ENCODE measurements at regions not wholly inside any gene's neighbourhood (a gene's known extent, or its start where the extent isn't known, plus 50 kb on each side); places are given as distances from the start of the nearest gene placed in this dataset.

- no peaks in the 10 kb centered on the region for H3K36me3 Mint-ChIP-seq (ENCODE audit: low read depth)
- H3K9me3 Mint-ChIP-seq = peaks cover 2% of the 10 kb centered on the region
- no peak for DNase-seq
- H3K27ac Mint-ChIP-seq = no peak overlapping the region
- no peak for TF ChIP-seq CTCF (IDR thresholded peaks at IDR 0.05)
- H3K4me1 Mint-ChIP-seq = peaks cover 40% of the 10 kb centered on the region
- peaks cover 20% of the 10 kb centered on the region for H3K27me3 Mint-ChIP-seq (ENCODE audit: low read depth, poor library complexity)
- H3K4me3 Mint-ChIP-seq = no peak overlapping the region
Observed at GRCh38 chr20:24872291-24873024, 76.6 kb upstream of the CST7 start.

- Mint-ChIP-seq H3K9me3 (no peaks in the 10 kb centered on the region), H3K4me3 (no peak overlapping the region), H3K27ac (no peak overlapping the region), H3K4me1 (peaks cover 40% of the 10 kb centered on the region), H3K36me3 (ENCODE audit: low read depth) (no peaks in the 10 kb centered on the region), H3K27me3 (ENCODE audit: low read depth, poor library complexity) (peaks cover 16% of the 10 kb centered on the region)
- DNase-seq = peak; percentile 26
- no peak for TF ChIP-seq CTCF (IDR thresholded peaks at IDR 0.05)
Observed at GRCh38 chr20:24873025-24873620, 75.9 kb upstream of the CST7 start.

- DNase-seq = no peak
- H3K4me1 Mint-ChIP-seq = peaks cover 39% of the 10 kb centered on the region
- H3K36me3 Mint-ChIP-seq (ENCODE audit: low read depth) = no peaks in the 10 kb centered on the region
- H3K9me3 Mint-ChIP-seq = no peaks in the 10 kb centered on the region
- no peak for TF ChIP-seq CTCF (IDR thresholded peaks at IDR 0.05)
- peaks cover 10% of the 10 kb centered on the region for H3K27me3 Mint-ChIP-seq (ENCODE audit: low read depth, poor library complexity)
- H3K4me3 Mint-ChIP-seq = no peak overlapping the region
- H3K27ac Mint-ChIP-seq = no peak overlapping the region
Observed at GRCh38 chr20:24875078-24875477, 74.0 kb upstream of the CST7 start.

- no peaks in the 10 kb centered on the region for H3K36me3 Mint-ChIP-seq (ENCODE audit: low read depth)
- H3K27me3 Mint-ChIP-seq (ENCODE audit: low read depth, poor library complexity) = peaks cover 10% of the 10 kb centered on the region
- no peak for TF ChIP-seq CTCF (IDR thresholded peaks at IDR 0.05)
- H3K27ac Mint-ChIP-seq = no peak overlapping the region
- no peak overlapping the region for H3K4me3 Mint-ChIP-seq
- H3K9me3 Mint-ChIP-seq = peaks cover 6% of the 10 kb centered on the region
- DNase-seq = no peak
- H3K4me1 Mint-ChIP-seq = peaks cover 16% of the 10 kb centered on the region
Observed at GRCh38 chr20:24877652-24878051, 71.4 kb upstream of the CST7 start.

GRCh38 chr20:24878657-24879056 is 70.4 kb upstream of the CST7 start:
- Mint-ChIP-seq H3K4me1 (peaks cover 10% of the 10 kb centered on the region), H3K4me3 (no peak overlapping the region), H3K27ac (no peak overlapping the region), H3K9me3 (peaks cover 16% of the 10 kb centered on the region), H3K36me3 (ENCODE audit: low read depth) (peaks cover 8% of the 10 kb centered on the region), H3K27me3 (ENCODE audit: low read depth, poor library complexity) (peaks cover 14% of the 10 kb centered on the region)
- DNase-seq = no peak
- TF ChIP-seq CTCF (IDR thresholded peaks at IDR 0.05) = no peak

- Mint-ChIP-seq H3K27me3 (ENCODE audit: low read depth, poor library complexity) (peaks cover 7% of the 10 kb centered on the region), H3K4me1 (no peaks in the 10 kb centered on the region), H3K27ac (no peak overlapping the region), H3K36me3 (ENCODE audit: low read depth) (peaks cover 11% of the 10 kb centered on the region), H3K9me3 (peaks cover 23% of the 10 kb centered on the region), H3K4me3 (no peak overlapping the region)
- TF ChIP-seq CTCF (IDR thresholded peaks at IDR 0.05) = no peak
- DNase-seq = no peak
Observed at GRCh38 chr20:24879875-24880274, 69.2 kb upstream of the CST7 start.

All from nephron progenitor cell (in vitro differentiated cells).